Muscle layer of duodenum (tissue), 2 donors: ENCODE measurements at regions not wholly inside any gene's neighbourhood (a gene's known extent, or its start where the extent isn't known, plus 50 kb on each side); places are given as distances from the start of the nearest gene placed in this dataset.

ENCODE experiments used
- H3K27ac ChIP-seq: one replicate; pipeline ENCODE4 v1.7.0; 2013; ENCODE audit warnings: mild to moderate bottlenecking, low read length
- H3K27me3 ChIP-seq: one replicate; pipeline ENCODE4 v1.7.0; 2013; ENCODE audit warnings: low read depth, mild to moderate bottlenecking, control low read depth, low read length
- H3K36me3 ChIP-seq, 2 donors: one replicate each; pipeline ENCODE4 v1.7.0; 2013; ENCODE audit warnings: low read length in 2 of 2, control low read depth in 1 of 2, mild to moderate bottlenecking in 1 of 2; ENCODE audit not compliant: insufficient read depth in 2 of 2, control insufficient read depth in 1 of 2
- H3K4me1 ChIP-seq, 2 donors: one replicate each; pipeline ENCODE4 v1.7.0; 2013; ENCODE audit warnings: low read length in 2 of 2, mild to moderate bottlenecking in 2 of 2, control low read depth in 1 of 2, moderate library complexity in 1 of 2; ENCODE audit not compliant: insufficient read depth in 2 of 2, control insufficient read depth in 1 of 2
- H3K4me3 ChIP-seq, 2 donors: one replicate each; pipeline ENCODE4 v1.7.0; 2013; ENCODE audit warnings: low read length in 2 of 2, low read depth in 1 of 2, mild to moderate bottlenecking in 1 of 2
- H3K9me3 ChIP-seq, 2 donors: one replicate each; pipeline ENCODE4 v1.7.0; 2013; ENCODE audit warnings: low read length in 2 of 2, control low read depth in 1 of 2, mild to moderate bottlenecking in 1 of 2; ENCODE audit not compliant: control insufficient read depth in 1 of 2
- donor health status: healthy.

DNA sequence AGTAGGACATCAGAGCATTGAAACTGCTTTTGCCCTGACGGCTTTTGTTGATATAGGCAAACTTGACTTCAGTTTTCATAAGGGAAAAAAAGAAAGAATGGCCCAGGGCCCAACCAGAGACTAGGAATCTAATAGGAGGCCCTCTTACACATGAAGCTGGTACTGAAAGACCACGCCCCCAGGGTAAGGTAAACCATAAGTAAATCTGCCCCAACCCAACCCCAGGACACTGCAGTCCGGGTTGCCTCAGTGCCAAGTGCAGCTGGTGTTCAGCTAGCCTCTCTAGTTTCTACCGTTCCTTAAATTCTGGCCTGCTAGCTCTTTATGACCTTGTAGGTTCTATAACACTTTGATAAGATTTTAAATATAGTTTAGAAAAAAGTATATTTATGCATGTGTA is 136.7 kb downstream of the AQP9 start:
- no peaks in the 10 kb centered on the region for H3K4me1 ChIP-seq

DNA sequence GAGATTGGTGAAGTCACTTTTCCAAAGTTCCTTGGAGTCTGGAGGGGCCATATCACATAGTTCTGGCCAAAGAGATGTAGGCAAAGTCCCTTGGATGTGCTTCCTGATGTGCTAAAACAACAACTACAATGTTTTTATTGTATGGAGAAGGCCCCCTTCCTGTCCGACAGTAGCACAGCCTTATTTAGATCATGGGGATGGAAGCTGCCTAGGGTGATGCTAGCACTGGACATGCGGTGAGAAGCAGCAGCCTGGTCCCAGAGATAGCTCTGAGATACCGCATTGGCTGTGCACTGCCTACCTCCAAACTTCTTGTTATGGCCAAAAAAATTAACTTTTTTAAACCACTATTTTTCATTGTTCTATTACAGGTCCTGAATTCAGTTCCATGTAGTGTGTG is 137.6 kb downstream of the AQP9 start:
- Histone ChIP-seq H3K27ac (no peak overlapping the region), H3K4me1 (no peaks in the 10 kb centered on the region), H3K36me3 (no peaks in the 10 kb centered on the region), H3K4me3 (no peak overlapping the region), H3K9me3 (peaks cover 3 to 7% of the 10 kb centered on the region in 2 donors), H3K27me3 (no peaks in the 10 kb centered on the region)

More for the DNA sequence above, 136.7 kb downstream of the AQP9 start:
- Histone ChIP-seq H3K36me3 (no peaks in the 10 kb centered on the region), H3K4me3 (no peak overlapping the region), H3K27ac (no peak overlapping the region), H3K27me3 (no peaks in the 10 kb centered on the region), H3K9me3 (peaks cover 3 to 7% of the 10 kb centered on the region in 2 donors)

DNA sequence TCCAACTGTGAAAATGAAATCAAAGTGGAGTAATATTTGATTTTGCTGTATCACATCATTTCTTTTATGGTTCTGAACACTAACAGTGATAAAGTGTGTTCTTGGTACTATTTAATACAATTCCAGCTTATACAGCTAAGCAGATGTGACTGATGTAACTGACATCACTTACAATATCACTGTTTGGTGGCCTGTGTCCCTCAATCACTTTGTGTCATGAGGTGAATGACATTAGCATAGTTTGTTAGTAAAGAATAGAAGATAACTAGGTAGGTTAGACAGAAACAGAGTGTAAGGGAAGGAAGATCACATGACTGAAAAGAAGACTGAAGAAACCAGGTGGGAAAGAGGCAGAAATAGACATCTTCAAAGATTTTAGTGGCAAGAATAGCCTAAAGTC is 138.7 kb downstream of the AQP9 start:
- Histone ChIP-seq H3K27me3 (no peaks in the 10 kb centered on the region), H3K4me3 (no peak overlapping the region), H3K9me3 (peaks cover 0 to 2% of the 10 kb centered on the region in 2 donors), H3K36me3 (no peaks in the 10 kb centered on the region), H3K4me1 (no peaks in the 10 kb centered on the region), H3K27ac (no peak overlapping the region)

DNA sequence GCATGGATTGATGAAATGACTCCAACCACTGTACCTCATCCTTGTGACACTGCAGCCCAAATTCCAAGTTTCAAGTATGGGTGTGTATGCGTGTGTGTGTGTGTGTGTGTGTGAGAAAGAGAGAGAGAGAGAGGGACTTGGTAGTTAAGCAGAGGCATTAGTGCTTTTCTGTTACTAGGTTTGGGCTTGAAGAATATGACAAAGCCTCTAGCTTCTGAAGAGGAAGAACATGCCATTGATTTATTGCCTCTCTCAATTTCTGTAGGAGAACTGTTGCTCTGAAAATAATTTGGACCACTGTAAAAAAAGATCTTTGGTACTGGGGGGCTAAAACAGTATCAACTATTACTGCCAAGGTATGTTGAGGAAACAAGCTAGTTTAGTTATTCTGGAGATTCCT is 139.2 kb downstream of the AQP9 start:
- Histone ChIP-seq H3K4me3 (no peak overlapping the region), H3K9me3 (no peaks in the 10 kb centered on the region), H3K36me3 (no peaks in the 10 kb centered on the region), H3K4me1 (no peaks in the 10 kb centered on the region), H3K27me3 (no peaks in the 10 kb centered on the region), H3K27ac (no peak overlapping the region)

DNA sequence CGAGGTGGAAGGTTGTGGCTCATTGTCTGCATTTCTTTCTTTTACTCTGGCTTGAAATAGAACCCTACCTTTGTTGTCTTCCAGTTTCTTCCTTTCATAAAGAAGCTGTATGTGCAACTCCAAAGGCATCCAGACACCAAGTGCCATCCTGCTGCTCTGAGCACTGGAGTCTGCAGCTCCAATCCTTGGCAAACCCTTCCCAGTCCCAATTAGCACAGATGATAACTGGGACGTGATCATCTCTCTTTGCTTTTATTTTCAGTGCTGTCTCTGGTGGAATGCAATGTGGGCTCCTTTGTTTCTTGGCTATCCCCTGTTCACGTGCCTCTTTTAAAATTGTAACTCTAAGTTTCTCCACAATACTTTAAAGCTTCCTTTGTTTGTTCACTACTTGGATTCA is 140.9 kb downstream of the AQP9 start:
- no peaks in the 10 kb centered on the region for H3K27me3 ChIP-seq
- H3K9me3 ChIP-seq: no peaks in the 10 kb centered on the region

DNA sequence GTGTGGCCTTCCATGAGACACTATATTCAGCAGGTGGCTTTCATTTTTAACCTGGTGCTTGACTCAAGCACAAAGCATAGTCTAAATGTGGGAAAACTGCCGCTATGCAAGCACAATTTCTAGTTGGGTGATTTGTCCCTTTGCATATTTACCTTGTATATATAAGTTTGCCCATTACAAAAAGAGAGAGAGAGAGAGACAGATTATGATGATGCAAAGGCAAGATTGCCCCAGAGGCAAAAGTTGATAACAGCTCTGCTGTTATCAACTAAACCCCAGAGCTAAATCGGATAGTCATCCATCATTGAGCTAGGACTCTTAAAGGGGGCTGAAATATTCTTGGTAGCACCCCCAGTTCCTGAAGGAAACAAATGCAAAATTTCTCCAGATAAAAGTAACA is 141.5 kb downstream of the AQP9 start:
- H3K4me1 ChIP-seq: no peaks in the 10 kb centered on the region
- H3K27me3 ChIP-seq: no peaks in the 10 kb centered on the region
- no peaks in the 10 kb centered on the region for H3K36me3 ChIP-seq
- no peak overlapping the region for H3K4me3 ChIP-seq
- H3K27ac ChIP-seq: no peak overlapping the region
- no peaks in the 10 kb centered on the region for H3K9me3 ChIP-seq

More for the DNA sequence above, 140.9 kb downstream of the AQP9 start:
- H3K36me3 ChIP-seq: no peaks in the 10 kb centered on the region
- no peaks in the 10 kb centered on the region for H3K4me1 ChIP-seq
- H3K27ac ChIP-seq: no peak overlapping the region
- no peak overlapping the region for H3K4me3 ChIP-seq

DNA sequence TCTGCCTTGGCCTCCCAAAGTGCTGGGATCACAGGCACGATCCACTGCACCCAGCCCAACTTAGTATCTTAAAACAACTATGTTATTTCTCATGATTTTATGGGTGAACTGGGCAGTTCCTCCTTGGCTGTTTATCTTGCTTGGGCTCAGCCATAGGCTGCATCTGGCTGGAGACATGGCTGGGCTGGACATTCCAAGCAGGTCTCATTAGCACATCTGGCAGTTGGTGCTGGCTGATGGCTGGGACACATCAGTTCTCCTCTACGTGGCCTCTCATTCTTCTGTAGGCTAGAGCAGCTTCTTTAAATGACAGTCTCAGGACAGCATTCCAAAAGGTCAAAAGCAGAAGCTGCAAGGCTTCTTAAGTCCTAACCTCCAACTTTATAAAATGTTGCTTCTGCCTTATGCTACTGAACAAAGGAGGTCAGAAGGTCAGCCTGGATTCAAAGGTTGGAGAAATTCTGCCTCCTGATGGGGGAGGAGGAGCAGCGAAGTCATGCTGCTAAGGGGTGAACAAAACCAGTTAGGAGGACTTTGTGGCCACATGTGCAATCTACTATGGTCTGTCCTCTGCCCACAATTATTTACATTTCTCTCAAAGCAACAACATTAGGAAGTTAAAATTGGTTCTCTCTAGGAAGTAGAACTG is 144.0 kb downstream of the AQP9 start:
- H3K4me1 ChIP-seq: no peaks in the 10 kb centered on the region
- H3K27me3 ChIP-seq: no peaks in the 10 kb centered on the region
- no peaks in the 10 kb centered on the region for H3K9me3 ChIP-seq
- no peak overlapping the region for H3K27ac ChIP-seq
- H3K4me3 ChIP-seq: no peak overlapping the region
- H3K36me3 ChIP-seq: no peaks in the 10 kb centered on the region

DNA sequence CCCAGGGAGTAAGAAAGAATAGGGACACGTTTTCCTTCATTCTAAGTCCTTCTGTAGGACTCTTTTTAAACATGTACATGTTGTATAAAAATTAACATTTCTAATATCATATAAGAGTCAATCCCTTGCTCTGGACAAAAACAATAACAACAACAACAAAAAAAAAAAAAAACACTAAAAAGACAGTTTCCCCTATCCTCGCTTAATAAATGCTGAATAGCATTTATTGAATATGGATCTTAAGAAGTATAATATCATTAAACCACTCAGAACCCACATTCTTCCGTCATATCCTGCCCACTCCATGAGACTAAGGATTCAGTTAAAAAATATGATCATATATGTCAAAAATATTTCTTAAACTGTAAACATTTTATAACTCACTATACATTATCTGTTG is 145.1 kb downstream of the AQP9 start:
- Histone ChIP-seq H3K36me3 (no peaks in the 10 kb centered on the region), H3K27ac (no peak overlapping the region), H3K4me1 (no peaks in the 10 kb centered on the region), H3K27me3 (no peaks in the 10 kb centered on the region), H3K4me3 (no peak overlapping the region), H3K9me3 (no peaks in the 10 kb centered on the region)

DNA sequence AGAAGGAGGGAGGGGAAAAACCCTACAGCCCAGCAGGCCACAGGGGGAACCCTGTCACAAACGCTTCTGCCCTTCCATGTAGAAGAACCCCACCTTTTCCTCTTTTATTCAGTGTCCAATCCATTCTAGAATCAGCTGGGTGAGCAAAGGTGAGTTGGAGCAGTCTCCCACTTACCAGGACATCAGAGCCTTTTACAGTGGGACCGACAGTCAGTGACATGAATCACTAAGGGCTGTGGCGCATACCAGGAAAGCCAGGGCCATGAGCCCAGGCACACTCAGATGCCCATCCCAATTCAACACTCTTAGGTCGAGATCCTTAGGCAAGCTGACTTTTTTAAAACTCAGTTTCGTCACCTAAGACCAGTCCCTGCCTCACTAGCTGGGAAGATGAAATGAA is 146.1 kb downstream of the AQP9 start:
- no peaks in the 10 kb centered on the region for H3K27me3 ChIP-seq
- H3K4me1 ChIP-seq: no peaks in the 10 kb centered on the region
- H3K36me3 ChIP-seq: no peaks in the 10 kb centered on the region
- H3K4me3 ChIP-seq: no peak overlapping the region
- no peaks in the 10 kb centered on the region for H3K9me3 ChIP-seq
- no peak overlapping the region for H3K27ac ChIP-seq

DNA sequence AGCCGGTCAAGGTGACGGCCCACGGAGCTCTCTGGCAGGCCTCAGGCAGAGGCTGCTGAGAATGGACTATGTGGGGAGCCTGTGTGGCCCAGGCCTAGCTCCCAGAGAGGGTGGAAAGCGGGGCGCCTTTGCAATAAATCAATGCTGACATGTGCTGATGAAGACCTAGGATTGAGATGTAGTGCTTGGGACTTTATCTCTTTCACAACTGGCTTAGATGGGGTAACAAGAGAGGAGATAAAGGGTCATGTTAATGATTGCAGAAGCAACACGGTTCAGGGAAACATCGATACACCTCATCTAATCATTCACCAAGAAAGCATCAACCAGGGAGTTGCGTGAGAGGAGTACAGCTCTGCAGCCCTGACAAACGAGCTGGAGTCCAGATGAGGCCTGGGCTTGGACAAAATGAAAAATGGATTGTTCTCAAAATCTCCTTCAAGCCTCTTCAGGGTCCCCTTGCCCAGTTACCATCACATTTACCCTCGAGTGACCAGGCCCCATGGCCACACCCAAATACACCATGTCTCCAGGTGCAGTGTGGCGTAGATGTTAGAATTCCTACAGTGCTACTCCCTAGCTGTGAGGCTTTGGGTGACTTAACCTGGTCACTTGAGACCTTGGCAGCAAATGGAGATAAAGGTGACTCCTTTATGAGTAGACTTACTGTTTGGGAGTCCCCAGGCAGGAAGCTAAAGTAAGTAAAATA is 146.4 kb upstream of the LIPC start:
- H3K4me1 ChIP-seq: no peaks in the 10 kb centered on the region
- no peaks in the 10 kb centered on the region for H3K27me3 ChIP-seq
- no peaks in the 10 kb centered on the region for H3K36me3 ChIP-seq
- H3K9me3 ChIP-seq: no peaks in the 10 kb centered on the region
- no peak overlapping the region for H3K4me3 ChIP-seq
- no peak overlapping the region for H3K27ac ChIP-seq

DNA sequence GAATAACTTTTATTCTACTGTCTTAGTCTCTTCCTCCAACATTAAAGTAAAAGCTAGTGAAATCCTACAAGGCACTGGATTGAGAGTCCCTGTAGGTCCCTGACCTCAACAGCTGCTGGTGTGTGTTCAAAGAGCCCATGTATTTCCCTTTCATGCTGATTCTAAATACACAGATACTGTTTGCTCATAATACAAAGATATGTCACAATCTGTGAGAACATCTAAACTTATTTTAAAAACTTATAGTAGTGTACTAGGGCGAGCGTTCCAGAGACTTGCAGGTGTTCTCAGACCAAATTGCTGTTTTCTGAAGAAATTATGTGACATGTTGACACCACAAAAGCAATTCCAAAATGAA is 145.9 kb upstream of the LIPC start:
- Histone ChIP-seq H3K36me3 (no peaks in the 10 kb centered on the region), H3K27ac (no peak overlapping the region), H3K4me1 (no peaks in the 10 kb centered on the region)

DNA sequence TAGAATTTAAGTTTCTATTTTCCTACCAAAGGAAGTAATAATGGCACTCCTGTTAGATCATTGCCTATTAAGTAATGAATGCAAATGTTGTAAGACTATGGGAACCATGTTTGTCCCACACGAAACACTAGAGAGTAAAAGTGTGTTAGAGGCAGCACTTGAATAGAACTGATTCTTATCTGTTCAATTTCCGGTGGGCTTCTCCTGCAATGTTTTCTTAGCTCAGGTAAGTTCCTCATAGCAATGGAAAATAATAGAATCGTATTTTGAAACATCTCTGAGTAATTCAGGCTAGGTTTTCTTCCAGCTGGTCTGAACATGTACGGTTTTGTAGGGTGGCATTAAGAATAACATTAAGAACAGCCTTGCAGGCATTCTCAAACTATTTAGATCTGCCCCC is 145.3 kb upstream of the LIPC start:
- no peak overlapping the region for H3K4me3 ChIP-seq
- no peaks in the 10 kb centered on the region for H3K9me3 ChIP-seq
- H3K36me3 ChIP-seq: no peaks in the 10 kb centered on the region
- no peaks in the 10 kb centered on the region for H3K4me1 ChIP-seq
- H3K27ac ChIP-seq: no peak overlapping the region
- no peaks in the 10 kb centered on the region for H3K27me3 ChIP-seq

More for the DNA sequence above, 145.9 kb upstream of the LIPC start:
- H3K9me3 ChIP-seq: no peaks in the 10 kb centered on the region
- H3K4me3 ChIP-seq: no peak overlapping the region
- no peaks in the 10 kb centered on the region for H3K27me3 ChIP-seq
